Skeletal muscle satellite cell (primary cell): ENCODE measurements at regions not wholly inside any gene's neighbourhood (a gene's known extent, or its start where the extent isn't known, plus 50 kb on each side); places are given as distances from the start of the nearest gene placed in this dataset.
A peak's percentile ranks its signal among the peaks of the same experiment; 100 is the strongest.

Experiments
- H3K27me3 ChIP-seq: 2 replicates; pipeline ENCODE4 v1.7.0; 2013; ENCODE audit warnings: low read length; ENCODE audit not compliant: control insufficient read depth, insufficient read depth
- H3K36me3 ChIP-seq: 2 replicates; pipeline ENCODE4 v1.7.0; 2013; ENCODE audit warnings: mild to moderate bottlenecking, control low read depth, low read length; ENCODE audit not compliant: insufficient read depth
- H3K4me1 ChIP-seq: 2 replicates; pipeline ENCODE4 v1.7.0; 2013; ENCODE audit warnings: low read length; ENCODE audit not compliant: control insufficient read depth, insufficient read depth
- H3K4me2 ChIP-seq: 2 replicates; pipeline ENCODE4 v1.7.0; 2013; ENCODE audit warnings: mild to moderate bottlenecking, low read length
- H3K4me3 ChIP-seq: 2 replicates; pipeline ENCODE4 v1.7.0; 2013; ENCODE audit warnings: low read length
- H3K9ac ChIP-seq: 2 replicates; pipeline ENCODE4 v1.7.0; 2013; ENCODE audit warnings: mild to moderate bottlenecking, low read depth, low read length, moderate library complexity
- H3K9me3 ChIP-seq: replicated peaks from 2 replicates; pipeline ENCODE4 v1.7.0; 2013; ENCODE audit warnings: mild to moderate bottlenecking, control low read depth, low read length

GRCh38 chr6:91498576-91498975 is 911.7 kb upstream of the MAP3K7 start:
- H3K9ac ChIP-seq, result no peak overlapping the region
- no peaks in the 10 kb centered on the region for H3K27me3 ChIP-seq
- no peak overlapping the region for H3K4me2 ChIP-seq
- H3K4me1 ChIP-seq, result no peaks in the 10 kb centered on the region
- no peaks in the 10 kb centered on the region for H3K9me3 ChIP-seq
- no peak overlapping the region for H3K4me3 ChIP-seq
- no peaks in the 10 kb centered on the region for H3K36me3 ChIP-seq

- Histone ChIP-seq H3K4me1 (no peaks in the 10 kb centered on the region), H3K36me3 (no peaks in the 10 kb centered on the region), H3K9ac (no peak overlapping the region), H3K4me2 (no peak overlapping the region), H3K4me3 (no peak overlapping the region), H3K27me3 (no peaks in the 10 kb centered on the region), H3K9me3 (no peaks in the 10 kb centered on the region)
Measured at GRCh38 chr6:91497770-91498169, 910.9 kb upstream of the MAP3K7 start.

GRCh38 chr6:91490671-91491301 is 903.9 kb upstream of the MAP3K7 start:
- no peak overlapping the region for H3K9ac ChIP-seq
- no peak overlapping the region for H3K4me2 ChIP-seq
- H3K27me3 ChIP-seq, result no peaks in the 10 kb centered on the region
- no peaks in the 10 kb centered on the region for H3K4me1 ChIP-seq
- H3K36me3 ChIP-seq, result no peaks in the 10 kb centered on the region
- no peaks in the 10 kb centered on the region for H3K9me3 ChIP-seq
- H3K4me3 ChIP-seq, result no peak overlapping the region

GRCh38 chr6:91487696-91488392 is 901.0 kb upstream of the MAP3K7 start:
- Histone ChIP-seq H3K9me3 (no peaks in the 10 kb centered on the region), H3K36me3 (no peaks in the 10 kb centered on the region), H3K4me1 (no peaks in the 10 kb centered on the region), H3K4me2 (no peak overlapping the region), H3K27me3 (no peaks in the 10 kb centered on the region), H3K4me3 (no peak overlapping the region), H3K9ac (no peak overlapping the region)

GRCh38 chr6:91486200-91486599 is 899.3 kb upstream of the MAP3K7 start:
- Histone ChIP-seq H3K4me3 (no peak overlapping the region), H3K9ac (no peak overlapping the region), H3K4me1 (no peaks in the 10 kb centered on the region), H3K36me3 (no peaks in the 10 kb centered on the region), H3K27me3 (no peaks in the 10 kb centered on the region), H3K9me3 (no peaks in the 10 kb centered on the region), H3K4me2 (no peak overlapping the region)

GRCh38 chr6:91485047-91485446 is 898.2 kb upstream of the MAP3K7 start:
- Histone ChIP-seq H3K4me2 (no peak overlapping the region), H3K27me3 (no peaks in the 10 kb centered on the region), H3K4me1 (no peaks in the 10 kb centered on the region), H3K4me3 (no peak overlapping the region), H3K36me3 (no peaks in the 10 kb centered on the region), H3K9me3 (no peaks in the 10 kb centered on the region), H3K9ac (no peak overlapping the region)

- no peaks in the 10 kb centered on the region for H3K9me3 ChIP-seq
- no peak overlapping the region for H3K9ac ChIP-seq
Measured at GRCh38 chr6:91483415-91484105, 896.7 kb upstream of the MAP3K7 start.

GRCh38 chr6:91482498-91482897 is 895.6 kb upstream of the MAP3K7 start:
- Histone ChIP-seq H3K4me3 (no peak overlapping the region), H3K9me3 (no peaks in the 10 kb centered on the region), H3K4me2 (no peak overlapping the region), H3K4me1 (no peaks in the 10 kb centered on the region), H3K36me3 (no peaks in the 10 kb centered on the region), H3K9ac (no peak overlapping the region), H3K27me3 (no peaks in the 10 kb centered on the region)

More at GRCh38 chr6:91483415-91484105, 896.7 kb upstream of the MAP3K7 start:
- Histone ChIP-seq H3K36me3 (no peaks in the 10 kb centered on the region), H3K27me3 (no peaks in the 10 kb centered on the region), H3K4me1 (no peaks in the 10 kb centered on the region), H3K4me2 (no peak overlapping the region), H3K4me3 (no peak overlapping the region)

- Histone ChIP-seq H3K27me3 (no peaks in the 10 kb centered on the region), H3K4me1 (peaks cover 9% of the 10 kb centered on the region), H3K4me2 (no peak overlapping the region), H3K9ac (no peak overlapping the region), H3K4me3 (no peak overlapping the region), H3K36me3 (no peaks in the 10 kb centered on the region), H3K9me3 (no peaks in the 10 kb centered on the region)
Measured at GRCh38 chr6:91480402-91480801, 893.5 kb upstream of the MAP3K7 start.

- peaks cover 9% of the 10 kb centered on the region for H3K4me1 ChIP-seq
- no peak overlapping the region for H3K9ac ChIP-seq
- H3K4me2 ChIP-seq, result no peak overlapping the region
- no peaks in the 10 kb centered on the region for H3K9me3 ChIP-seq
- no peaks in the 10 kb centered on the region for H3K36me3 ChIP-seq
- no peaks in the 10 kb centered on the region for H3K27me3 ChIP-seq
- no peak overlapping the region for H3K4me3 ChIP-seq
Measured at GRCh38 chr6:91477688-91478087, 890.8 kb upstream of the MAP3K7 start.

GRCh38 chr6:91476000-91476399 is 889.1 kb upstream of the MAP3K7 start:
- peak overlapping the region; percentile 23 for H3K4me2 ChIP-seq
- H3K4me3 ChIP-seq, result no peak overlapping the region
- no peak overlapping the region for H3K9ac ChIP-seq
- H3K36me3 ChIP-seq, result no peaks in the 10 kb centered on the region
- H3K4me1 ChIP-seq, result peaks cover 9% of the 10 kb centered on the region
- H3K27me3 ChIP-seq, result no peaks in the 10 kb centered on the region
- no peaks in the 10 kb centered on the region for H3K9me3 ChIP-seq
